ENCODE measurements at regions not wholly inside any gene's neighbourhood (a gene's known extent, or its start where the extent isn't known, plus 50 kb on each side); places are given as distances from the start of the nearest gene placed in this dataset.

DNA sequence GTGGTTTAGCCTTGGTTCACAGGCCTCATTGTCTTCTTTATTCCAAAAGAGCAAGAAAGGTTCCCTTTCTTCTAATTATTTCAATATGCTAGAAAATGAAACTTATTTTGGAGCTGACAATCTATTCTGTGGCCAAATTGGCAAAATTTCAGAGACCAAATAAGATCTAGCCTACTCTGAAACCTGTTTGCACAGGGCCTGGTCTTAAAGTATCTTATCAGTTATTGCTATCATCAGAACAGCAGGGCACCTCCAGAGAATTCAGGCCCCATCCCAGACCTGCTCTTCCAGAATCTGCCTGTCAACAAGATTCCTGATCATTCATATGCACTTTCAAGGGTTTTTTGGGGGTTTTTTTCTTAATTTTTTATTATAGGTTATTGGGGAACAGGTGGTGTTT is 198.7 kb downstream of the ANAPC1 start:
- TF ChIP-seq, protein P1, sequence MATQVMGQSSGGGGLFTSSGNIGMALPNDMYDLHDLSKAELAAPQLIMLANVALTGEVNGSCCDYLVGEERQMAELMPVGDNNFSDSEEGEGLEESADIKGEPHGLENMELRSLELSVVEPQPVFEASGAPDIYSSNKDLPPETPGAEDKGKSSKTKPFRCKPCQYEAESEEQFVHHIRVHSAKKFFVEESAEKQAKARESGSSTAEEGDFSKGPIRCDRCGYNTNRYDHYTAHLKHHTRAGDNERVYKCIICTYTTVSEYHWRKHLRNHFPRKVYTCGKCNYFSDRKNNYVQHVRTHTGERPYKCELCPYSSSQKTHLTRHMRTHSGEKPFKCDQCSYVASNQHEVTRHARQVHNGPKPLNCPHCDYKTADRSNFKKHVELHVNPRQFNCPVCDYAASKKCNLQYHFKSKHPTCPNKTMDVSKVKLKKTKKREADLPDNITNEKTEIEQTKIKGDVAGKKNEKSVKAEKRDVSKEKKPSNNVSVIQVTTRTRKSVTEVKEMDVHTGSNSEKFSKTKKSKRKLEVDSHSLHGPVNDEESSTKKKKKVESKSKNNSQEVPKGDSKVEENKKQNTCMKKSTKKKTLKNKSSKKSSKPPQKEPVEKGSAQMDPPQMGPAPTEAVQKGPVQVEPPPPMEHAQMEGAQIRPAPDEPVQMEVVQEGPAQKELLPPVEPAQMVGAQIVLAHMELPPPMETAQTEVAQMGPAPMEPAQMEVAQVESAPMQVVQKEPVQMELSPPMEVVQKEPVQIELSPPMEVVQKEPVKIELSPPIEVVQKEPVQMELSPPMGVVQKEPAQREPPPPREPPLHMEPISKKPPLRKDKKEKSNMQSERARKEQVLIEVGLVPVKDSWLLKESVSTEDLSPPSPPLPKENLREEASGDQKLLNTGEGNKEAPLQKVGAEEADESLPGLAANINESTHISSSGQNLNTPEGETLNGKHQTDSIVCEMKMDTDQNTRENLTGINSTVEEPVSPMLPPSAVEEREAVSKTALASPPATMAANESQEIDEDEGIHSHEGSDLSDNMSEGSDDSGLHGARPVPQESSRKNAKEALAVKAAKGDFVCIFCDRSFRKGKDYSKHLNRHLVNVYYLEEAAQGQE (IDR thresholded peaks at IDR 0.05; ENCODE audit: insufficient read depth in 1 of 2, low read depth in 2 of 2, low read length in 2 of 2), result no peak
- TF ChIP-seq POLR2AphosphoS5 (IDR thresholded peaks at IDR 0.05; ENCODE audit: low read depth, low read length) (no peak), TAF1 (IDR thresholded peaks at IDR 0.05; ENCODE audit: borderline replicate concordance, insufficient read depth, low read length) (no peak), SIN3A (IDR thresholded peaks at IDR 0.05; ENCODE audit: borderline replicate concordance, insufficient read depth, low read length) (no peak), FOXP2 (optimal IDR thresholded peaks at IDR 0.05; ENCODE audit: borderline replicate concordance, extremely low read depth, extremely low read length, insufficient read depth) (no peak)

DNA sequence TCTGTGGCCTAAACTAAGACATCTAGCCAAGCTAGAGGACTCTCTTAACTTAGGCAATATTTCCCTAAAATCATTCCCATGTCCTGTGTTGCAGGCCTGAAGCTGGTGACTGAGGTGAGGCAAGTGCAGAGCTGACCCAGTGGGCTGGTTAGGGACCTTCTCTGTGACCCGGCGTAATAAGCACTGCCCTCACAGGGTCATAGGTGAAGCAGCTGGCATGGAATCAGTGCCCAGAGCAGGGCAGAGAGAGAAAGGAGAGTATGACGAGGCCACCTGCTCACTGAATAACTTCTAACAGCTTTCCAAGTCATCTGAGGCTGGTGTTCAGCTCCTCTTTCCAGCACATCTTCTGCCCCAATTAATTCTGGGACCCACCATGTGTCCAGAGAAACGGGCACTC is 197.0 kb downstream of the ANAPC1 start:
- TF ChIP-seq POLR2AphosphoS5 (IDR thresholded peaks at IDR 0.05; ENCODE audit: low read depth, low read length) (no peak), TAF1 (IDR thresholded peaks at IDR 0.05; ENCODE audit: borderline replicate concordance, insufficient read depth, low read length) (no peak), FOXP2 (optimal IDR thresholded peaks at IDR 0.05; ENCODE audit: borderline replicate concordance, extremely low read depth, extremely low read length, insufficient read depth) (no peak), SIN3A (IDR thresholded peaks at IDR 0.05; ENCODE audit: borderline replicate concordance, insufficient read depth, low read length) (no peak)
- TF ChIP-seq, protein P1 (IDR thresholded peaks at IDR 0.05; ENCODE audit: insufficient read depth in 1 of 2, low read depth in 2 of 2, low read length in 2 of 2), result no peak

DNA sequence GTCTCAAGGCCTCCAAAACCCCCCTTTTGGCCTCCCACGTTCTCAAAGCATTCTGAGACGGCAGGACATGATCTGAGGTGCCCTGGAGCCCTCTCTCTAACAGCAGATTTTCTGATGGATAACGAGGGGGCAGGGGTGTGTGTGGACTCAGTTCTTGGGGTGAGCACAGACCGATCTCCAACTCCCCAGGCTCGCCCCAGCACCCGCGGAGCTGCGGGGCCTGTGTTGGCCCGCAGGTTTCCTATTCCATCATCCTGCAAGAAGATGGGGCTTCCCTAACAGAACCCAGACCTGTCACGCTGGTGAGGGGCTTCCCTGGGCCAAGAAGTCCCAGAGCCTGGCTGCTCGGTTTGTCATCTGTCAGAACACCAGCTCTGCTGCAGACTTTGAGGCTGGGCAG is 196.1 kb downstream of the ANAPC1 start:
- no peak for TF ChIP-seq TAF1 (IDR thresholded peaks at IDR 0.05; ENCODE audit: borderline replicate concordance, insufficient read depth, low read length)
- no peak for TF ChIP-seq SIN3A (IDR thresholded peaks at IDR 0.05; ENCODE audit: borderline replicate concordance, insufficient read depth, low read length)
- TF ChIP-seq FOXP2 (optimal IDR thresholded peaks at IDR 0.05; ENCODE audit: borderline replicate concordance, extremely low read depth, extremely low read length, insufficient read depth), result no peak
- TF ChIP-seq, protein P1 (IDR thresholded peaks at IDR 0.05; ENCODE audit: insufficient read depth in 1 of 2, low read depth in 2 of 2, low read length in 2 of 2), result no peak

- TF ChIP-seq SIN3A (IDR thresholded peaks at IDR 0.05; ENCODE audit: borderline replicate concordance, insufficient read depth, low read length) (no peak), TAF1 (IDR thresholded peaks at IDR 0.05; ENCODE audit: borderline replicate concordance, insufficient read depth, low read length) (no peak), FOXP2 (optimal IDR thresholded peaks at IDR 0.05; ENCODE audit: borderline replicate concordance, extremely low read depth, extremely low read length, insufficient read depth) (no peak), POLR2AphosphoS5 (IDR thresholded peaks at IDR 0.05; ENCODE audit: low read depth, low read length) (no peak)
- TF ChIP-seq, protein P1 (IDR thresholded peaks at IDR 0.05; ENCODE audit: insufficient read depth in 1 of 2, low read depth in 2 of 2, low read length in 2 of 2), result no peak
Measured at GRCh38 chr2:111688482-111688881, 195.5 kb downstream of the ANAPC1 start.

DNA sequence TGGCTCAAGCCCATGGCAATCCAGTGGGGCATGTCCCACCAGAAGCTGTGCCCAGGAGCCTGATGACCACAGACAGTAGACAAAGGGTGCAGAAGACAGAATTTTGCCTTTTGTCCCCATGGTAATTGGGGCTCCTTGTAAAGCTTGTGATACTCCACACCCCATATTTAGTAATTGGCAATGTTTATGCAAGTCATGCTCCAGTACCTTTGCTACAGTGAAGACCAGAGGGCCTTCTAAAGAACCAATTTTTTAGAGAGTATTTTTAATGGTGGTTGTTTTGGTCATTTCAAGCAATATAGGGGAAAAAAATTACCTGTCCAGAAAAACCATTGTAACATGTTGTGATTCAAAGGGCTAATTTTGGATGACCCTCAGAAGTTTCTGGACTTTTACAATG is 194.8 kb downstream of the ANAPC1 start:
- TF ChIP-seq POLR2AphosphoS5 (IDR thresholded peaks at IDR 0.05; ENCODE audit: low read depth, low read length), result no peak
- TF ChIP-seq SIN3A (IDR thresholded peaks at IDR 0.05; ENCODE audit: borderline replicate concordance, insufficient read depth, low read length), result no peak
- TF ChIP-seq, protein P1 (IDR thresholded peaks at IDR 0.05; ENCODE audit: insufficient read depth in 1 of 2, low read depth in 2 of 2, low read length in 2 of 2), result no peak
- no peak for TF ChIP-seq FOXP2 (optimal IDR thresholded peaks at IDR 0.05; ENCODE audit: borderline replicate concordance, extremely low read depth, extremely low read length, insufficient read depth)
- no peak for TF ChIP-seq TAF1 (IDR thresholded peaks at IDR 0.05; ENCODE audit: borderline replicate concordance, insufficient read depth, low read length)

Data from PFSK-1 (cell line).